GM21515 (cell line): ENCODE measurements at regions not wholly inside any gene's neighbourhood (a gene's known extent, or its start where the extent isn't known, plus 50 kb on each side); places are given as distances from the start of the nearest gene placed in this dataset.
"Not testable (repeated sequence)": the region's sequence is repeated elsewhere in the genome, so short reads cannot be mapped to it uniquely, and the experiment has no call there.

Experiments
- ATAC-seq: cut with Tn5 transposase; IDR thresholded peaks from one replicate; pipeline ENCODE4 v1.9.1; 2021; ENCODE audit not compliant: unreplicated experiment

DNA sequence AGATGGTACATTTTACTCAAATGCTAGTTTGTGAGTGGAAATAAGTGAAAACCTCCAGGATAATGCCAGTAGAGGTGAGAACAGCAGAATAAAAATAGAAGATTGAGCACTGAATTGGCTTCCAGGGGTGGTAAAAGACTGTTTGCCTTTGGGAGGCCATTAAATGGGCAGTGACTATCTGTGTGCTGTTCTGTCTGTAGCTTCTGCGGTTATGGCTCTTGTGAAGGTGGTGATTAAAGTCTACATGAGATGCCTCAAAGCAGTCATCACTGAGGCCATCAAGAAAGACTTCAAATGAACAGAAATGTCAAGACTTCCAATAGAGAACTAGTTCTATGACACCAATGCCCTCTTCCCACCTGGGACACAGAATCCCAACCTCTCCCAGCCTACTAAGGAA is 108.8 kb downstream of the EFHB start:
- no peak for ATAC-seq

DNA sequence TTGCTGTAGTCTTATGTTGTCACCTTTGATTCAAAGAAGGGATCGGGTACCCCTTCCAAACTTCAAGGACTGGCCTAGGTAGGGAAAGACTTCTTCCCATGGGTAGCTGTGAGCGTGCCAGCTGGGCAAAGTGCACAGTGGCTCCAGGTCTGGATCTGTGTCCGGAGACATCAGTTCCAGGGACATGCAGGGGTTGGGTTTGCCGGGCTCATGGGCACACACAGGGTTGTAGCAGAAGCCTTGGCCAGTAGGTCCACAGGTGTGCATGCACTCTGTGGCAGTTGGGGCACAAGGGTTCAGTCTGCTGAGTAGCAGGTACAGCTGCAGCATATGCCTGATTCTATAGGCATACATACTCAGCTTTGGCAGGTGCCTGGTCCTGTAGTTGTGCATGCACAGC is 111.2 kb downstream of the EFHB start:
- ATAC-seq, result no peak

DNA sequence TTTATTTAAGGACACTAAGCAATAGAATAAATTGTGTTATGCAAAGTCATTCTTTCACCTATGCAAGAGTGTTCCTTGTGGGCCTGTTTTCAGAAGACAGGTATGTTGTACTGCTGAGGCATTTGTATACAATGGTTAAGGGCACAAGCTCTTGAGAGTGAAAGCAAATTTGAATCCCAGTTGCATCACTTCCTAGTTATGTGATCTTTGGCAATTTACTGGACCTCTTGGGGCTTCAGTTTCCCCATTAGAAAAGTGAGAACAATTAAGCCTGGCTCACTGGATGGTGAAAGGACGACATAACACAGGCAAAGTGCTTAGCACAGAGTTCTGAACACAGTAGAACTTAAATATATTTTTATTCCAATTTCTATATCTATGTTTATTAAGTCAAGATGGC is 117.4 kb downstream of the EFHB start:
- no peak for ATAC-seq

DNA sequence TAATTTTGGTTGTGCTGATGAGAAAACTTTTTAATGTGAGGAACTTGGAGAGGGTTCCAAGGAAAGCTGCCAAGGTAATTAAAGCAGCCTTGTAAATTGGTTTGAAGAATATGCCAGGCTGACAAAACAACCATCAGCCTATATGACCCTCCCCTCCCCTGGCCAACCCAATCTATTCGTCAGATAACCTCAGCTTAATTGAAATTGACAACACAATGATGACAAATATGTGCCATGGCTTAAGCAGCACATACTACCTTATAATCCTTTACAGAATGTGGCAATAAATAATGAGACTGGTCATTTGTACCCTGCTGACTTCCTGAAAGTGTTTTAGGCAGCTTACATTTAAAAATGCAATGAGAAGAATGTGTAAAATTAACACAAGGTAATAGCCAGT is 118.2 kb downstream of the EFHB start:
- no peak for ATAC-seq

DNA sequence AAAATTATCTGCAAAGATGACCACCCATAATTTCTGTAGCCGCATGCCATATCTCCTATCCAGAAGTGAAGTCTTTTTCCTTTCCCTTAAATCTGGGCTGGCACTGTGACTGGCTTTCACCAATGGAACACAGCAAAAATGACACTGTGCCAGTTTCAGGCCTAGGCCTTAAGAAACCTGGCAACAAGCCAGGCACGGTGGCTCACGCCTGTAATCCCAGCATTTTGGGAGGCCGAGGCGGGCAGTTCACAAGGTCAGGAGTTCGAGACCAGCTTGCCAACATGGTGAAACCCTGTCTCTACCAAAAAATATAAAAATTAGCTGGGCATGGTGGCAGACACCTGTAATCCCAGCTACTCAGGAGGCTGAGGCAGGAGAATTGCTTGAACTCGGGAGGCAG is 120.3 kb downstream of the EFHB start:
- ATAC-seq, result not testable (repeated sequence)

DNA sequence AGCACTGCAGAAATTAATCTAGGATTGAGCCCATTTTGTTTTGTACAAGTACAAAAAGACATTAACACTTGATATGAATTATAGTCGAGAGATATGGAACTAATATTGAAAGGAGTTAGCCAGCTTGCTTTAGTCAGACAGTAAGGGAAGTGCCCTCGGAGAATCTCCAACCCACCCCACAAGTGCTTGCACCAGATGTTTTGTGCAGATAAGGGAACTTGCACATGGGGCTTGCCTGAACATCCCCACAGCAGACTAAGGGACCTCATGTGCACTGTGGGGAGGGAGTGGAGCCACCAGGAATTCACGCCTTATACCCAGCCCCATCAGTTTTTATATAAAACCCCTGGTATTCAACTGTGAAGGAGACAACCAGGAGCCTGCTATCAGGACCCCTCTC is 122.3 kb downstream of the EFHB start:
- ATAC-seq, result no peak

DNA sequence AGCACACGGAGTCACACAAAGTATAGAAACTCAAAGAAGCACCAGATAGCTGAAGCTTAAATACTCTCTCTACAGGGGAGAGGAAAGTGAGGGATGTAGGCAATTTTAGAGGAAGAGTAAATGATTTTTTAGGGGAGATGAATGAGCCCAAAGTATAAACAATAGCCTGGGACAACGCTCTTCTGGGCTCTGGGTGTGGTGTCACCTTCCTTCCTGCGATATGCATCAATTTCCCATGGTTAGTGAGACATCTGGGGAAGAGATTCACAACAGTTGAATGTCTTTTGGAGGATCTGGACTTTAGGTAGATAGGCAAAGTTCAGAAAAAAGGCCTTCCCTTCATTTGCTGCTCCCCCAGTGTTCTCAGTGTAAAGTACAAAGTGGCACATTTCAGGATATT is 125.2 kb downstream of the EFHB start:
- ATAC-seq, result no peak

DNA sequence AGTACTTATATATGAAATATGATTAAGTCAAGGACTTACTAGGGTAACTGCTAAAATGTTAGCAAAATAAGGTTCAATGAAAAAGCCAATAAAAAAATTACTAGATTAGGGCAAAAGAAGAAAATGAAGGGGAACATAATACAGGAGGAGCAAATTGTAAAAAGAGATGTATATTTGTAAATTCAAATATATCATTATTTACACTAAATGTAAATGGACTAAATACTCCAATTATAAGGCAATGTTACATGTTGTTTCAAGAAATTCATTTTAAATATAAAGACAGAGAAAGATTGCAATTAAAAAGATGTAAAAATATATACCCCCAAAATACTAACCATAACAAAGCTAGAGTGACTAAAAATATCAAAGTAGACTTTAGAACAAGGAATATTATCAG is 134.1 kb downstream of the EFHB start:
- ATAC-seq, result no peak

DNA sequence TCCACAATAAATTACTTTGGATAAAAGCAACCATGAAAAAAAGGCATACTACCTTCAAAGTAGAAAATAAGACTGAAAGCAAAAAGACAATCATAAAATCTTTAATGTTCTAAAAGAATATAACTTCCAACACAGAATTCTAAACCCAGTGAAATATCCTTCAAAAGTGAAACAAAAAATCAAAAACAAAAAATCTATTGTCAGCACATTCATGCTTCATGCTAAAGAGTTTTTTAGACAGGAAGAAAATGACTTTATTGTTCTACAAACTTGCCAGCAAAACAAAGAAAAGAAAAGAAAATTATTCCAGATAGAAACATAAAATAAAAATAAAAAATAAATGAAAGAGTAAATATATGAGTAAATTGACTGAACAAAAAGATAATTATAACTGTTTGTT is 134.9 kb downstream of the EFHB start:
- ATAC-seq, result no peak

DNA sequence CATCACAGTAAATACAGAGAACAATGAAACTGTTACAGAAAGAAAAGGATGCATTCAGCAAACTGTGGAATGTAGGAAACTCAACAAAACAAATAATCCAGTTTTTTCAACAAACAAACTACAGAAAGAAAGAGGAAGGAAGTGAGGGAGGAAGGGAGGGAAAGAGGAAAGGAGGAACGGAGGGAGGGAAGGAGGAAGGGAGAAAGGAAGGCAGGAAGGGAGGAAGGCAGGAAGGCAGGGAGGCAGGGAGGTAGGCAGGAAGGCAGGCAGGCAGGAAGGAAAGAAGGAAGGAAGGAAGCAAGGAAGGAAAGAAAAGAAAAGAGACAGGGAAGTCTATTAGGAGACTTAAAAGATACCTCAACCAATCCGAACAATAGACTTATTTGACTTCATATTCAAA is 135.7 kb downstream of the EFHB start:
- ATAC-seq, result no peak

DNA sequence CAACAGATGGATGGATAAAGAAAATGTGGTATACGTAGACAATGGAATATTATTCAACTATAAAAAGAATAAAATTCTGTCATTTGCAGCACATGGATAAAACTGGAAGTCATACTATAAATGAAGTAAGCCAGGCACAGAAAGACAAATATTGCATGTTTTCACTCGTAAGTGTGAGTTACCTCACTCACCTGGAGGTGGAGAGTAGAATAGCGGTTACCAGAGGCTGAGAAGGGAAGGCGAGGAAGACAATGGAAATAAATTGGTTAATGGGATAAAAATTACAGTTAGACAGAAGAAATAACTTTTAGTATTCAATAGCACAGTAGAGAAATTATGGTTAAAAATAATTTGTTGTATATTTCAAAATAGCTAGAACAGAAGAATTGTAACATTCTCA is 141.6 kb downstream of the EFHB start:
- no peak for ATAC-seq

DNA sequence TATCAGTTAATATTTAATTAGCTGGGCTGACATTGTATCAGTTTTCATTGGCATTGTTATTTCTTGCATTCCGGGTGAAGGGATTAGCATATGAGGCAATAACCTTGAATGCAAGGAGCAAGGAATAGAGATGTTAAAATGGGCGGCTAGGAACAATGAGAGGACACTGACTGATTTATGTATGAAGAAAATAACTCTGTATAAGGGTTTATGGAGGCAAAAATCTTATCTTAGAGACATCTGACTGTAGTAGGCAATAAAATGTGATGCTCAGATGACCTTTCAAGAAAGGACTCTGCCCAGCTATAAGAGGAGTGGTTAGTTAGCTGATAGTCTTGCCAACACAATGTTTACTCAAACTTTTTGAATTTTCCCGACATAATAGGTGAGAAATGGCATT is 158.3 kb downstream of the EFHB start:
- ATAC-seq, result no peak

DNA sequence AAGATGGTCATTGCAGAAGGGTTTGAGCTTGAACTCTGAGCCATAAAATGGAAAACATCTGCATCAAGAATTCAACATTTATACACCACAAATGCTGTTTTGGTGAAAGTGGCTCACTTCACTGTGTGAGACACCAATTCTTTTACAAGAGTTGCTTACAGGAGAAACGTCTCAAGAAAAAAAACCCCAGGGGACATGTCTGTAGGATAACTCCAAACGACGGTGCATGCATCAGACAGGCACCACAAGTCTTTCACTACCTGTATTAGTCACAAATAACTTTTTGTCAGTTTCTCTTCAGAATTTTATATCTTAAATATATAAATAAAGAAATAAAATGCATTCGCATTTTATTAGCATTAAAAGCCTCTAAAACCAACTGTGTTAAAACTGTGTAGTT is 164.3 kb downstream of the EFHB start:
- ATAC-seq, result no peak

DNA sequence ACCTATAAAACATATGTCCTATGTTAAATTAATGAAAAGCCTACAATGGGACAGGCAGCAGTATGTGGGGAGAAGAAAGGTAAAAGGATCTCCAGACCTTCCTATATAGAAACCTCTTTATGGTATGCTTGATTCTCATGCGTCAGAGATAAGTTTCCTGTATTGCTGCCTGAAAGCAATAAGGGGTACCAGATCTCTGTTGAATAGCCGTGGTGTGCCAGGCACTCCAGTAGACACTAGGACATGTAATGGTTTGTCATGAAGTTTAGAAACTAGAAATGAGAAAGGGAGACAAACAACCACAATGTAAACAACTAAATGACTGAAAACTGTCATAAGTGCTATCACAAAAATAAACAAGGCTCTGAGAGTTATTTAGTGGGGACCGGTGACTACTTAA is 168.1 kb downstream of the EFHB start:
- no peak for ATAC-seq

DNA sequence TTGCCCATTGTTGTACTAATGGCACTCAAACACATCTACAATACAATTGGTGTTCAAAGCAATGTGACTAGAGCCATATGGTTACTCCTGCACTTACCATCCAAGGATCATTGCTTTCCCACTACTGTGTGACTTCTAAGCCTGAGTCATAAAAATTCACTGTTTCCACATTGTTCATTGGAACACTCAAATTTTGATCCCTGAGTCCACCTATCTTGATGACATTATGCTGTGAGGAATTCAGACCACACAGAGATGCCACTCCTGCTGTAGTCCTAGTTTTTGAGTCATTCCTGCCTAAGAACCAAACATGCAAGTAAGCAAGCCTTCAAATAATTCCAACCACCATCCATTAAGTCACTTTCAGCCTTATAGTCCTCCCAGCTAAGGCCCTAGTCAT is 176.2 kb downstream of the EFHB start:
- ATAC-seq, result no peak

DNA sequence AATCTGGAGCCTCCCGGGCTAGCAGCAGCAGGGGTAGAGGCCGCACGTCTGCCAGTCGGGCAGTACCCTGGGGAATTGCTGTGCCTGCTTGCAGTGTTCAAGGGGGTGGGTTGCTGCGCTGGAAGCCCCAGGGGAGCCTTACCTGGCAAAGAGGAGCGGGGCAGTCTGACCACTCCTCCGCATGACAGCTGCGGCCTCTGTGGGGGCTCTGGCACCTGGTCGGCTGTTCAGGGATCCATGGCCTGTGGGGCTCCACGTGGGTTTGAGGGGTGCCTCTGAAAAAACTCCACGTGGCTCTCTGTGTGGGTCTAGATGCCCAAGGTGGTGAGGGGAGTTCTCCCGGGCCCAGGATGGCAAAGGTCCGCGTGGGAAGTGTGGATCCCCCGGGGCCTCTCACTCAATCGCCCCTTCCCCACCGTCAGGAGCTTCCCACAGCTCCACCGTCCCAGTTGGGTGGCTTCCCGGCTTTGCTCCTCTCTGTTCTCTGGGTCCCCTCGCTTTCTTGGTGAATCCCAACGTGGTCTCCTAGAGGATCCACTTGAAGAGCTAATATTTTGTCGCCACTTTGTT is 184.5 kb downstream of the EFHB start:
- ATAC-seq, result no peak

DNA sequence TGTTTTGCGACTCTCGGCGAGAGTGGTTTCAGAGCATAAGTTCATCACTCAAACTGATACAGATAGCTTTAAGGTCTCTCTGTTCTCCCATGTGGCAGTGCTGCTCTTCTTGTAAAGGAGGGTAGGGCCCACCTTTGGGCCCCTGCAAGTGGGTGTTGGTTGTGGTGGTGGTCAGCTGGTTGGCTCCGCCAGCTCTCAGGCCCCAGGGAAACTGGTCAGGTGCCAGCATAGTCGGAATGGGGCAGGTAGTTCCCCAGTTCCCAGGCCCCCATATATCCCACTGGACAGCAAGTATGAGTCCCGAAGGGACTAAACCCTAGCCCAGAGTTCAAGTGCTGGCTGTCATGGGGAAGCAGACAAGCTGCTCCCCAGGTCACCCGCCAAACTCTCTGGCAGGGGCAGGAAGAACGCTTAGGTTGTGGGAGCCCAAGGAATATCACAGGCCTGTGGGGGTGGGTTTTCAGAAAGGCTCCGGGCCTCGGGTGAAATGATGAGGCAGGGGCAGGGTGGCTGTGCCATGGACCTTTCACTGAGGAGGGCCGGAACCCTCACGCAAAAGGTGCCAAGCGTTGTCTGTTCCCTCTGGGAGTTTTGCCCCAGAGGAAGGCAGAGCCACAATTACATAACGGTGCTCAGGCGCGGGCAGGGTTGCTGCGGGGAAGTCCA is 185.1 kb downstream of the EFHB start:
- no peak for ATAC-seq

DNA sequence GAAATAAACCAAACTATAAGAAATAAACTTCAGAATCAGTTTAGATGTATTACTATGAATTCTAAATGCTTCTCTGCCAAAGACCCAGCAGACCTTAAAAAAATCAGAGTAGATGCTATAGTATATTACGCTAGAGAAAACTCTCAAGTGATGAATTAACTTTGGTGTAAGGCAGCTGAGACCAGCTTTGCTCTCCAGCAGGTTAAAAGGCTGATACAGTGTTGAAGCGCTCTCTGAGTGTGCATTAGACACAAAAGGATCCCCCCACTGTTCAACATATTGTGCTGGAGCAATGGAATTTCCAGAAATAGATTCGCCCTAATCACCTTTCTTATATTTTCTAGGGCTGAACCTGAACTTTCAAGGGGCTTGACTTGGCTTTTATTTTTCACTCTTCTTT is 190.0 kb downstream of the EFHB start:
- ATAC-seq, result no peak

DNA sequence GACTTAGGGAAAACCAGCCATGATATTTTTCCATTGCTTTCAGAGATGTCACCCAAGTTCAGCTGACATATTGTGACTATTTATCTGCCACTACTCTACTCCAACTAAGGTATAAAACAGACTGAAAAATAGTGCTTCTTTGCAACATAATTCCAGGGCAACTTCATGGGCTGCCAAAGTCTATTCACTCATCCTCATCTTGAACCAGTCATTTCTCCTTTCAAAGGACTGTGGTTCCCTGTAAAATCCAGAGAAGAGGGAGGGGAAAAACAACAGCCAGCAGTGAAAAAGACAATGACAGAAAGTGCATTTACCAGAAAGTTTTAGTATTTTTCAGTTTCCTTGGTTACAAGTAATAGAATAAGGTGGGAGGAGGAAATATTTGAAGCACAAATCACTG is 191.1 kb downstream of the EFHB start:
- ATAC-seq, result no peak

DNA sequence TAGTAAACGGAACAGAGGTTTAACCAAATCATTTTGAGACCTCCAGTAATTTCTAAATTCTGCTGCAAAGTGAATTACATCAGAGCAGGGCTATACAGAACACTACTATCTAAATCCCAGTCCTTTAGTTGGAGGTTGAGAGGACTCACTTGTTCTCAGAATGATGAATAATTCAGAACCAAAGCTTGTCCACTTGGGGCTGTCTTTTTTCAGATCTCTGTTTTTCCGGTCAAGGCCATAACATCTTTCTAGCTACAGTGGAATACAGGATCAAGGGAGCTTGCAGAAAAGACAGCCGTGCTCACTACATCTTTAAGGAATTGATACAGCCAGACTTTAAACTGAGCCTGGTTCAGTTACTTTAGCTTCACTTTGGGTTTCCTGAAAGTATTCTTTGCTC is 194.5 kb downstream of the EFHB start:
- ATAC-seq, result no peak

DNA sequence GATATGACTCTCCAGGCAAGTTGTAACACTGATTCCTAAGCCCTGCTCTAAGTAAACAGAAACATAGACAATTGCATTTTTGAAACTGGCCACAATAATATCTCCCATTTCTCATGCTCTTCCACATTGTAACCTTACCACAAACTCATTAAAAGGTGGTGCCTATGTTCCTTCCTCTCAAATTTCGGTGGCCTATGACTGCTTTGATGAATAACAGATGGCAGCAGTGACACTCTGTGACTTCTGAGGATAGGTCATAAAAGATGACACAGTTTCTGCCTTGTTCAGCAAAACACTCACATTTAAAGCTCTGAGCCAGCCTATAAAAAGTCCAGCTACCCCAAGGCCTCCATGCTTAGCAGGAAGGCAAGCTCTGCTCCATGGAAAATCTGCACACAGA is 195.2 kb downstream of the EFHB start:
- ATAC-seq, result no peak

DNA sequence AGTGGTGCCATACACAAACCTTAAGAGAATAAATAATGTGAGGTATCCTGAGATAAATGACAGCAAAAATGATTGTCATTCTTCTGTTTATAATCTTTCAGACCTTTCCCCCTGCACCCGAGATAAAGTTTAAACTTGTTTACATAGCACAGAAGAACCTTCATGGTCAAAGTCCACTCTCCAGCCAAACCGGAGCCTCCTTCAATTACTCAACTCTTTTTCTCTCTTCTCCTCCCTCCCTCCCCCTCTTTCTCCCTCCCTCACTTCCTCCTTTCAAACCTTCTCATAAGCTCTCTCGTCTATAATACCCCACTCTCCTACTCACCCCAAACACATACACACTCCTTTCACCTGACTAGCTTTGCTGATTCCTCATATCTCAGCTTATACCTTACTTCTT is 198.9 kb downstream of the EFHB start:
- ATAC-seq, result no peak

DNA sequence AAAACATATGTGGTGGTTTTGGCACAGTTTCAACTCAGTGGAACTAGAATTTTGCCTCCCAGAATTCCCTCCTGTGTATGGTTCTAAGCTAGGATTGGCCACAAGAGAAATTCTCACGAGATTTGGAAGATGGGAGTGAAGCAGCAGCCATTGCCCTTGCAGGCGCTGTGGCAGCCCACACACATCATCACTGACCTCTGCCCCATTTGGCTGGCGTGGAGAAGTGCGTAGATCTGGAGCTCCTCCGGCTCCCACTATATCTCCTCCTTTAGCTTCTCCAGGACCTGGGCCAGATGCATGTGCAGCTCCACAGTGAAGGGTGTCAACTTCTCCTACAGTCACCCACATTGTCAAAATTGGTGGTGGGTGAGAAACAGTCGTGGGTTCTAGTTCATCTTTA is 199.6 kb downstream of the EFHB start:
- no peak for ATAC-seq
